HepG2 (cell line): ENCODE measurements at regions not wholly inside any gene's neighbourhood (a gene's known extent, or its start where the extent isn't known, plus 50 kb on each side); places are given as distances from the start of the nearest gene placed in this dataset.

ENCODE experiments used
- ATAC-seq: fragments of 200-7000 bp; cut with Tn5 transposase; 3 replicates; pipeline ENCODE4 v1.9.1; 2020; ENCODE audit warnings: mild to moderate bottlenecking, moderate library complexity
- BruUV-seq: library from RNA; stranded (reverse); fragments of 400-500 nt; replicated peaks from 2 replicates; lab custom pipeline; 2021; lab: Mats Ljungman, UMichigan
- CTCF ChIA-PET: fragments of 300-600 bp; formaldehyde crosslinking; extraction: SDS; loops from one replicate; lab custom pipeline; 2021; ENCODE audit warnings: low total read pairs, inconsistent platforms, low intra/inter-chr PET ratio; lab: Yijun Ruan, JAX
- POLR2A ChIA-PET: fragments of 350-600 bp; sonication (Branson Sonifier 250); formaldehyde crosslinking; loops from one replicate; lab custom pipeline; 2020; ENCODE audit warnings: antibody characterized with exemption, inconsistent platforms; lab: Yijun Ruan, JAX
- DNase-seq: peaks from one replicate; pipeline ENCODE4 v3.0.0-alpha.2; 2015; ENCODE audit warnings: low spot score
- FAIRE-seq: peaks from 3 replicates; lab custom pipeline; 2011; peaks lifted over from hg19 to GRCh38; lab: Jason Lieb, UNC
- H2AFZ ChIP-seq: one replicate; pipeline ENCODE4 v1.6.1; 2011; ENCODE audit warnings: low read length, inconsistent platforms
- H3K27ac ChIP-seq: fragments of 300-600 bp; 3 replicates; pipeline ENCODE4 v1.8.0; 2011; ENCODE audit warnings: mixed run types, mild to moderate bottlenecking, mixed read lengths, low read length, inconsistent platforms; ENCODE audit not compliant: insufficient read depth; ENCODE audit errors: extremely low read length
- H3K27me3 ChIP-seq, 2 experiments: fragments of 200-600 bp in 1 of 2; 2 replicates in 1 of 2; 3 replicates in 1 of 2; pipeline versions ENCODE4 v1.6.0 to v1.8.0; 2011; ENCODE audit warnings: low read length in 2 of 2, mild to moderate bottlenecking in 2 of 2, moderate library complexity in 2 of 2, inconsistent platforms in 1 of 2; ENCODE audit not compliant: insufficient read depth in 2 of 2, control insufficient read depth in 1 of 2
- H3K36me3 ChIP-seq, 2 experiments: fragments of 200-600 bp in 1 of 2; replicated peaks in 1 of 2; 2 replicates in 1 of 2; 3 replicates in 1 of 2; pipeline versions ENCODE4 v1.5.1 to v1.8.0; 2011; ENCODE audit warnings: low read length in 2 of 2, inconsistent platforms in 1 of 2; ENCODE audit not compliant: insufficient read depth in 2 of 2, control insufficient read depth in 1 of 2
- H3K4me1 ChIP-seq: 2 replicates; pipeline ENCODE4 v1.5.1; 2012; ENCODE audit warnings: low read length, inconsistent platforms; ENCODE audit not compliant: insufficient read depth
- H3K4me2 ChIP-seq: 2 replicates; pipeline ENCODE4 v1.6.0; 2011; ENCODE audit warnings: low read depth, low read length, inconsistent platforms
- H3K4me3 ChIP-seq, 3 experiments: fragments of 200-600 bp in 1 of 3; sonication (generic), shearing (Covaris generic) in 1 of 3; replicated peaks in 1 of 3; 2 replicates each; pipeline ENCODE4 v1.5.1; 2011 to 2016; ENCODE audit warnings: low read length in 3 of 3, inconsistent platforms in 2 of 3, low read depth in 2 of 3, mild to moderate bottlenecking in 2 of 3, control low read depth in 1 of 3, mixed read lengths in 1 of 3; ENCODE audit not compliant: insufficient read depth in 1 of 3
- H3K79me2 ChIP-seq: one replicate; pipeline ENCODE4 v1.6.1; 2011; ENCODE audit warnings: low read length, inconsistent platforms; ENCODE audit not compliant: insufficient read depth
- H3K9ac ChIP-seq: 2 replicates; pipeline ENCODE4 v1.6.0; 2011; ENCODE audit warnings: mild to moderate bottlenecking, low read depth, low read length, inconsistent platforms; ENCODE audit not compliant: insufficient read depth
- H3K9me3 ChIP-seq: 2 replicates; pipeline ENCODE4 v1.5.1; 2012; ENCODE audit warnings: mild to moderate bottlenecking, low read length
- H4K20me1 ChIP-seq: 2 replicates; pipeline ENCODE4 v1.6.0; 2011; ENCODE audit warnings: inconsistent platforms, mild to moderate bottlenecking, low read length, moderate library complexity; ENCODE audit not compliant: insufficient read depth
- HOXA5 ChIP-seq: sonication (generic); formaldehyde crosslinking; IDR thresholded peaks from 2 replicates; pipeline ENCODE4 v1.4.0; 2020; ENCODE audit warnings: missing genetic modification reagents
- NCOA5 ChIP-seq: sonication (generic); formaldehyde crosslinking; IDR thresholded peaks from 2 replicates; pipeline ENCODE4 v1.4.0; 2020; ENCODE audit warnings: missing genetic modification reagents
- NR2F1 ChIP-seq, 2 experiments: fragments of 450-650 bp in 1 of 2; formaldehyde crosslinking in 1 of 2; IDR thresholded peaks; 2 replicates each; pipeline versions ENCODE4 v1.5.0 to v1.6.1; 2016 to 2020; ENCODE audit warnings: mild to moderate bottlenecking in 1 of 2, missing compliant biosample characterization in 1 of 2, missing genetic modification reagents in 1 of 2, moderate library complexity in 1 of 2
- RFXANK ChIP-seq: IDR thresholded peaks from 2 replicates; pipeline ENCODE4 v1.6.1; 2016
- SMAD1 ChIP-seq: sonication (generic); formaldehyde crosslinking; IDR thresholded peaks from 2 replicates; pipeline ENCODE4 v1.4.0; 2020; ENCODE audit warnings: missing genetic modification reagents, low read depth, mild to moderate bottlenecking, borderline replicate concordance
- TBX2 ChIP-seq: sonication (generic); formaldehyde crosslinking; IDR thresholded peaks from 2 replicates; pipeline ENCODE4 v1.5.0; 2020; ENCODE audit warnings: missing genetic modification reagents, mild to moderate bottlenecking, borderline replicate concordance
- ZFP82 ChIP-seq: sonication (generic); formaldehyde crosslinking; IDR thresholded peaks from 2 replicates; pipeline ENCODE4 v1.5.1; 2020; ENCODE audit warnings: mild to moderate bottlenecking, missing genetic modification reagents, borderline replicate concordance
- ZNF12 ChIP-seq: sonication (generic); formaldehyde crosslinking; IDR thresholded peaks from 2 replicates; pipeline ENCODE4 v1.5.0; 2020; ENCODE audit warnings: missing genetic modification reagents
- ZNF20 ChIP-seq: sonication (generic); formaldehyde crosslinking; IDR thresholded peaks from 2 replicates; pipeline ENCODE4 v1.4.0; 2020; ENCODE audit warnings: mild to moderate bottlenecking, moderate library complexity, missing genetic modification reagents
- ZNF501 ChIP-seq: sonication (generic); formaldehyde crosslinking; IDR thresholded peaks from 2 replicates; pipeline ENCODE4 v1.5.1; 2020; ENCODE audit warnings: mild to moderate bottlenecking, moderate library complexity, missing genetic modification reagents
- ZNF557 ChIP-seq: sonication (generic); formaldehyde crosslinking; IDR thresholded peaks from 2 replicates; pipeline ENCODE4 v1.4.0; 2020; ENCODE audit warnings: missing genetic modification reagents
- WGBS: methylation state at CpG from one replicate; pipeline ENCODE4 v1.1.6; 2017; ENCODE audit warnings: low lambda C conversion rate; 5-methylcytosine and 5-hydroxymethylcytosine counted together
- in situ Hi-C: cut with HindIII; loops from 2 replicates; pipeline ENCODE4 v1.10.0; 2017; ENCODE audit warnings: low pct_unique_long_range_greater_than_20kb; ENCODE audit not compliant: extremely low pct_ligation_motif_present
- intact Hi-C: fragments of 100-400 bp; cut with micrococcal nuclease; formaldehyde crosslinking; loops from one replicate; pipeline ENCODE4 v1.10.0; 2022; ENCODE audit not compliant: unreplicated experiment
- TF ChIP-seq, protein P1 (sequence below): sonication (generic); formaldehyde crosslinking; IDR thresholded peaks from 2 replicates; pipeline ENCODE4 v1.9.0; 2021; ENCODE audit warnings: missing genetic modification reagents, borderline replicate concordance
- TF ChIP-seq, protein P2 (sequence below): IDR thresholded peaks from 2 replicates; pipeline ENCODE4 v1.6.1; 2016; ENCODE audit warnings: low read depth, borderline replicate concordance
- TF ChIP-seq, protein P3 (sequence below): sonication (generic); formaldehyde crosslinking; IDR thresholded peaks from 2 replicates; pipeline ENCODE4 v1.4.0; 2020; ENCODE audit warnings: missing genetic modification reagents, borderline replicate concordance
- TF ChIP-seq, protein P4 (sequence below): sonication (generic); formaldehyde crosslinking; IDR thresholded peaks from 2 replicates; pipeline ENCODE4 v1.8.1; 2023; ENCODE audit warnings: missing genetic modification reagents, mild to moderate bottlenecking, borderline replicate concordance

DNA sequence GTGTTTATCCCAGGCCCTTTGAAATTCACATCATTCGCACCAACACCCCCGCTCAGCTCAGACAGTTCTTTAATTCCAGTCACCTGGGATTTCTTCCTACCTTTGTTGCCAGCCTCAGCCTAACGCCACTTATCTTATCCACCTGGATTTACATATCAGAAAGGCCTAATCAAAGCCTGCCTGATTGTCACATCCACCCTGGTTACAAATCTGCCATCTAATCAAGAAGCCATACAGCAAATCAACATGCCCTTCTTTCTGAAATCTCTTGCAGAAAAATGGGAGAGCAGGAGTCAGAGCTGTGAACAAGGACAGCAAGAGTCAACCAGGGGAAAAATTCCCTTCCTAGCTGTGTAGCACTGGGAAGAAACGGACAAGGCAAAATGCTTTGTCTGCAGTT is 173.2 kb upstream of the DAB1 start:
- ChIA-PET POLR2A (no interaction called here), CTCF (no interaction called here)
- no peak for DNase-seq
- ATAC-seq = no peak
- FAIRE-seq = no peak
- Histone ChIP-seq H3K9me3 (no peaks in the 10 kb centered on the region), H3K4me2 (no peak overlapping the region), H4K20me1 (no peaks in the 10 kb centered on the region), H3K4me3 (no peak overlapping the region), H2AFZ (no peak overlapping the region), H3K4me1 (no peaks in the 10 kb centered on the region), H3K27ac (no peak overlapping the region), H3K9ac (no peak overlapping the region), H3K79me2 (no peaks in the 10 kb centered on the region), H3K27me3 (no peaks in the 10 kb centered on the region), H3K36me3 (no peaks in the 10 kb centered on the region)
- TF ChIP-seq RFXANK (CRISPR knock-in tag) = no peak
- TF ChIP-seq, protein P1, sequence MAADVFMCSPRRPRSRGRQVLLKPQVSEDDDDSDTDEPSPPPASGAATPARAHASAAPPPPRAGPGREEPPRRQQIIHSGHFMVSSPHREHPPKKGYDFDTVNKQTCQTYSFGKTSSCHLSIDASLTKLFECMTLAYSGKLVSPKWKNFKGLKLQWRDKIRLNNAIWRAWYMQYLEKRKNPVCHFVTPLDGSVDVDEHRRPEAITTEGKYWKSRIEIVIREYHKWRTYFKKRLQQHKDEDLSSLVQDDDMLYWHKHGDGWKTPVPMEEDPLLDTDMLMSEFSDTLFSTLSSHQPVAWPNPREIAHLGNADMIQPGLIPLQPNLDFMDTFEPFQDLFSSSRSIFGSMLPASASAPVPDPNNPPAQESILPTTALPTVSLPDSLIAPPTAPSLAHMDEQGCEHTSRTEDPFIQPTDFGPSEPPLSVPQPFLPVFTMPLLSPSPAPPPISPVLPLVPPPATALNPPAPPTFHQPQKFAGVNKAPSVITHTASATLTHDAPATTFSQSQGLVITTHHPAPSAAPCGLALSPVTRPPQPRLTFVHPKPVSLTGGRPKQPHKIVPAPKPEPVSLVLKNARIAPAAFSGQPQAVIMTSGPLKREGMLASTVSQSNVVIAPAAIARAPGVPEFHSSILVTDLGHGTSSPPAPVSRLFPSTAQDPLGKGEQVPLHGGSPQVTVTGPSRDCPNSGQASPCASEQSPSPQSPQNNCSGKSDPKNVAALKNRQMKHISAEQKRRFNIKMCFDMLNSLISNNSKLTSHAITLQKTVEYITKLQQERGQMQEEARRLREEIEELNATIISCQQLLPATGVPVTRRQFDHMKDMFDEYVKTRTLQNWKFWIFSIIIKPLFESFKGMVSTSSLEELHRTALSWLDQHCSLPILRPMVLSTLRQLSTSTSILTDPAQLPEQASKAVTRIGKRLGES (CRISPR knock-in tag) = no peak
- TF ChIP-seq ZFP82 (CRISPR knock-in tag) = no peak
- no peak for TF ChIP-seq SMAD1 (CRISPR knock-in tag)
- TF ChIP-seq HOXA5 = no peak
- TF ChIP-seq, protein P2, sequence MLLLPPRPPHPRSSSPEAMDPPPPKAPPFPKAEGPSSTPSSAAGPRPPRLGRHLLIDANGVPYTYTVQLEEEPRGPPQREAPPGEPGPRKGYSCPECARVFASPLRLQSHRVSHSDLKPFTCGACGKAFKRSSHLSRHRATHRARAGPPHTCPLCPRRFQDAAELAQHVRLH (CRISPR knock-in tag) = no peak
- TF ChIP-seq ZNF501 (CRISPR knock-in tag) = no peak
- no peak for TF ChIP-seq NR2F1 (CRISPR knock-in tag; IDR thresholded peaks at IDR 0.05)
- TF ChIP-seq ZNF557 (CRISPR knock-in tag) = no peak
- TF ChIP-seq TBX2 (CRISPR knock-in tag) = no peak
- no peak for TF ChIP-seq ZNF12 (CRISPR knock-in tag)
- TF ChIP-seq ZNF20 (CRISPR knock-in tag) = no peak
- TF ChIP-seq, protein P3, sequence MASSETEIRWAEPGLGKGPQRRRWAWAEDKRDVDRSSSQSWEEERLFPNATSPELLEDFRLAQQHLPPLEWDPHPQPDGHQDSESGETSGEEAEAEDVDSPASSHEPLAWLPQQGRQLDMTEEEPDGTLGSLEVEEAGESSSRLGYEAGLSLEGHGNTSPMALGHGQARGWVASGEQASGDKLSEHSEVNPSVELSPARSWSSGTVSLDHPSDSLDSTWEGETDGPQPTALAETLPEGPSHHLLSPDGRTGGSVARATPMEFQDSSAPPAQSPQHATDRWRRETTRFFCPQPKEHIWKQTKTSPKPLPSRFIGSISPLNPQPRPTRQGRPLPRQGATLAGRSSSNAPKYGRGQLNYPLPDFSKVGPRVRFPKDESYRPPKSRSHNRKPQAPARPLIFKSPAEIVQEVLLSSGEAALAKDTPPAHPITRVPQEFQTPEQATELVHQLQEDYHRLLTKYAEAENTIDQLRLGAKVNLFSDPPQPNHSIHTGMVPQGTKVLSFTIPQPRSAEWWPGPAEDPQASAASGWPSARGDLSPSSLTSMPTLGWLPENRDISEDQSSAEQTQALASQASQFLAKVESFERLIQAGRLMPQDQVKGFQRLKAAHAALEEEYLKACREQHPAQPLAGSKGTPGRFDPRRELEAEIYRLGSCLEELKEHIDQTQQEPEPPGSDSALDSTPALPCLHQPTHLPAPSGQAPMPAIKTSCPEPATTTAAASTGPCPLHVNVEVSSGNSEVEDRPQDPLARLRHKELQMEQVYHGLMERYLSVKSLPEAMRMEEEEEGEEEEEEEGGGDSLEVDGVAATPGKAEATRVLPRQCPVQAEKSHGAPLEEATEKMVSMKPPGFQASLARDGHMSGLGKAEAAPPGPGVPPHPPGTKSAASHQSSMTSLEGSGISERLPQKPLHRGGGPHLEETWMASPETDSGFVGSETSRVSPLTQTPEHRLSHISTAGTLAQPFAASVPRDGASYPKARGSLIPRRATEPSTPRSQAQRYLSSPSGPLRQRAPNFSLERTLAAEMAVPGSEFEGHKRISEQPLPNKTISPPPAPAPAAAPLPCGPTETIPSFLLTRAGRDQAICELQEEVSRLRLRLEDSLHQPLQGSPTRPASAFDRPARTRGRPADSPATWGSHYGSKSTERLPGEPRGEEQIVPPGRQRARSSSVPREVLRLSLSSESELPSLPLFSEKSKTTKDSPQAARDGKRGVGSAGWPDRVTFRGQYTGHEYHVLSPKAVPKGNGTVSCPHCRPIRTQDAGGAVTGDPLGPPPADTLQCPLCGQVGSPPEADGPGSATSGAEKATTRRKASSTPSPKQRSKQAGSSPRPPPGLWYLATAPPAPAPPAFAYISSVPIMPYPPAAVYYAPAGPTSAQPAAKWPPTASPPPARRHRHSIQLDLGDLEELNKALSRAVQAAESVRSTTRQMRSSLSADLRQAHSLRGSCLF (CRISPR knock-in tag) = no peak
- TF ChIP-seq, protein P4, sequence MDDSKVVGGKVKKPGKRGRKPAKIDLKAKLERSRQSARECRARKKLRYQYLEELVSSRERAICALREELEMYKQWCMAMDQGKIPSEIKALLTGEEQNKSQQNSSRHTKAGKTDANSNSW (CRISPR knock-in tag) = no peak
- no peak for TF ChIP-seq NCOA5 (CRISPR knock-in tag)
- in situ Hi-C loops = no loop called here
- no TSS peak for BruUV-seq
- 6% methylated on average over 4 of the region's 4 CpGs for WGBS
- intact Hi-C loops = no loop called here
